SK-N-MC (cell line): ENCODE measurements at regions not wholly inside any gene's neighbourhood (a gene's known extent, or its start where the extent isn't known, plus 50 kb on each side); places are given as distances from the start of the nearest gene placed in this dataset.

ENCODE experiments used
- DNase-seq: peaks from one replicate; pipeline ENCODE4 v3.0.0-alpha.2; 2011; ENCODE audit warnings: low read depth, low spot score
- H3K27ac ChIP-seq: fragments of 200-600 bp; sonication (generic); 2 replicates; pipeline ENCODE4 v1.5.1; 2016; ENCODE audit warnings: mixed run types
- H3K36me3 ChIP-seq: fragments of 200-600 bp; sonication (generic); 2 replicates; pipeline ENCODE4 v1.6.1; 2017; ENCODE audit warnings: antibody characterized with exemption, low read length, mixed read lengths; ENCODE audit not compliant: insufficient read depth
- H3K4me3 ChIP-seq: fragments of 200-600 bp; sonication (generic); 2 replicates; pipeline ENCODE4 v1.5.1; 2016
- H3K9ac ChIP-seq: fragments of 200-600 bp; sonication (generic); 2 replicates; pipeline ENCODE4 v1.8.0; 2017; ENCODE audit warnings: mixed run types, mixed read lengths; ENCODE audit not compliant: insufficient read length
- H3K9me3 ChIP-seq: fragments of 200-600 bp; sonication (generic); 2 replicates; pipeline ENCODE4 v1.6.1; 2017; ENCODE audit warnings: low read depth, mild to moderate bottlenecking, antibody characterized with exemption, low read length, moderate library complexity, mixed read lengths
- EZH2 ChIP-seq: fragments of 200-600 bp; sonication (generic); IDR thresholded peaks from one replicate; pipeline ENCODE4 v1.6.1; 2017; ENCODE audit warnings: antibody characterized with exemption
- FOXP2 ChIP-seq: optimal IDR thresholded peaks from 2 replicates; pipeline ENCODE3; 2011; ENCODE audit warnings: mild to moderate bottlenecking, moderate library complexity; ENCODE audit not compliant: insufficient read depth; ENCODE audit errors: extremely low read length, control extremely low read depth
- POLR2AphosphoS5 ChIP-seq: IDR thresholded peaks from 2 replicates; pipeline ENCODE4 v1.6.1; 2012; ENCODE audit warnings: mild to moderate bottlenecking, low read depth, low read length, borderline replicate concordance

DNA sequence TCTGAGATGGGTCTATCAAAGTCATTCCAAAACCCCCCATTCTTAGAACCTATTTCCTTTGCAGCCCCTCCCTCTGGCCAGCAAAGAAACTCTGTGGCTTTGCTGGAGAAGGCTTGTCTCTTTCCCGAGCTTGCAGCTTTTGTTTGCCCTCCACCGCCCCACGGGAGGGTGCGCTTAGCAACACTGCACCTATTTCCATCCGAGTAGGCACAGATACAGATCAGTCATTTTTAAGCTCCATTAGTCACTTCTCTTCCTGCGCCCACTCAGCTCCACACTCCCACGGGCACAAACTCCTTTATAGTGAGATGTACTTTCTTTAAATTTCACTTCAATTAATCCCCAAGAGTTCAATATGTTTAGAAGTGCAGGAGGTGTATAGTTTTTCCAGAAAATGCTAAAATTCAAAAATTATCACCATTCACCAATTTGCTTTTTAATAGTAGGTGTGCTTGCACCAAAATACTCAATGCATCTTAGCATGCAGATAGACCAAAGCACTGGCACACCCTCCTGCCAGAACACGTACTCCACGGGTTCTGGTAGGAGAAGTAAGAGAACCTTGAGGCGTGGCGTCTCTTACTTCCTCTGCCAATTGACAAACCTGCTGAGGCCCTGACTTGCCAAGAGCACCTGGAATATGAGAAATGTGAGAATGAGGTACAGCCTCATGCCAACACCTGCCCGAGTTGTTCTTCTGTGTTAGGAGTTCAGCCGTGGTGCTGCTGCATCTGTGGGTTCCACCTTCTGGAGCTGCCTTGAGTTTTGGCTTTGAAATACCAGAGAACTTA, 183.7 kb downstream of the TEX29 start:
- no peaks in the 10 kb centered on the region for H3K9me3 ChIP-seq
- TF ChIP-seq EZH2 (no peak), POLR2AphosphoS5 (no peak), FOXP2 (no peak)

DNA sequence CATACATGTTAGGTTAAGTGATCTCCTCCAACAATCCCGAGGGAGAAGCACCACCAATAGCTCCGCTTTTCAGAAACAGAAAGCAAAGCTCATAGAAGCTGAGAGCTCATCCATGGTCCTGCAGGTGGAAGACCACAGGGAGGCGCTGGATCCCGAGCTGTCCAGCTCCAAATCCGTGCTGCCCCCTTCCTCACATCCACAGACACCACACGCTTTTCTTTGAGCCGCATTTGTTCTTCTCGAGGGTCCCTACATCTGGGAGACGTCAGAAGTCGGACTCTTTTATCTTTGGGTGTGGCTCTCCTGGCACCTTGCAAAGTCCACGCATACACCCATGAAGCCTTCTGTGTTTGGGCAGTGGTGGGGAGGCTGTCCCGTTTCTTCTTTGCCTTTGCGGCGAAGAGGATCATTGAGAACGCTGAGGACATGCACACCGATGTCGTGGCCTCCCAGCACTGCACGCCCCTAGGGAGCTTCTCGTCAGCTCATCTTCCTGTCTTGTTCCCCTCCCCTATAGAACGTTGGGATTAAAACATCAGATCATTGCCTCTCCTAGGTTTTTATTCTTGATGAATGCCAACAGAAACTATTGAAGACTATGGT, 184.8 kb downstream of the TEX29 start:
- Histone ChIP-seq H3K9ac (no peak overlapping the region), H3K9me3 (no peaks in the 10 kb centered on the region), H3K27ac (no peak overlapping the region), H3K4me3 (no peak overlapping the region), H3K36me3 (no peaks in the 10 kb centered on the region)
- no peak for DNase-seq
- TF ChIP-seq POLR2AphosphoS5 (no peak), EZH2 (no peak), FOXP2 (no peak)

More for the DNA sequence above, 183.7 kb downstream of the TEX29 start:
- Histone ChIP-seq H3K27ac (no peak overlapping the region), H3K36me3 (no peaks in the 10 kb centered on the region), H3K4me3 (no peak overlapping the region), H3K9ac (no peak overlapping the region)
- DNase-seq = no peak

DNA sequence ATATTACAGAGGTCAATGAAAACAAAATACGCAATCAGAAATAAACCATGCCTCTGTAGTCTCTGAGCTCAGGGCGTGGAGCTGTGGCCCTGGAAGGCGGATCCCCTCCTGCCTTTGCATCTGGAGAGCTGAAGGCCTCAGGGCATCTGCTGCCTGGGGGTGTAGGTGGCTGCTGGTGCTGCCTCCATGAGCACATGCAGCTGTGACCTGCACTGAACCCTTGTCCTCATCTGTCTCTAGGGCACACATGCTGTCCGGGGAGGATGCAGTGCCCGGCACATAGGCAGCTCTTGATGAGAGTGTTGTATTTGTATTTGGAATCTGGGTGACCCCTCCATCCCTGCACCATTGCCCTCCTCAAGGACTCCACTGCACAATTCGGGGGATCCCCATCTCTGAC, 185.7 kb downstream of the TEX29 start:
- H3K9ac ChIP-seq = no peak overlapping the region
- H3K36me3 ChIP-seq = no peaks in the 10 kb centered on the region
- no peak for DNase-seq
- no peak for TF ChIP-seq FOXP2
- TF ChIP-seq EZH2 = no peak
- no peak for TF ChIP-seq POLR2AphosphoS5
- no peak overlapping the region for H3K4me3 ChIP-seq
- no peak overlapping the region for H3K27ac ChIP-seq
- H3K9me3 ChIP-seq = no peaks in the 10 kb centered on the region

DNA sequence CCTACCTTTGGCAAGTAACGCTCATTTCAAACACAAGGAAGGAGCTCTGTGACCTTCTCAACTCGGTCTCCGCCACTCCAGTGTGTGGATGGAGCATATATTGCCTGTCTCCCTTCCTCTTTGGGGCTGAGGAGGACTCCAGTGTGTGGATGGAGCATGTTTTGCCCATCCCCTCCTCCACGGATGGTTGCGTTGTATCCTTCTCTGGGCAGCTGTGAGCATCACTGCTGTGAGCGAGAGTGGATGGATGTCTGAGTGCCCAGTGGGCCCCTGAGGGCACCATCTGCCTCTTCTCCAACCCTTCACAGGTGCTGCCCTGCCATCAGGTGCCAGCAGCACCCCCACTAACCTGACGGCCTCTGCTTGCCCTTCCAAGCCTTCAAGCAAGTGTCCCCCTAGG, 186.2 kb downstream of the TEX29 start:
- DNase-seq = no peak
- Histone ChIP-seq H3K36me3 (no peaks in the 10 kb centered on the region), H3K9me3 (no peaks in the 10 kb centered on the region), H3K27ac (no peak overlapping the region), H3K4me3 (no peak overlapping the region), H3K9ac (no peak overlapping the region)
- TF ChIP-seq POLR2AphosphoS5 = no peak
- TF ChIP-seq EZH2 = no peak
- TF ChIP-seq FOXP2 = no peak

DNA sequence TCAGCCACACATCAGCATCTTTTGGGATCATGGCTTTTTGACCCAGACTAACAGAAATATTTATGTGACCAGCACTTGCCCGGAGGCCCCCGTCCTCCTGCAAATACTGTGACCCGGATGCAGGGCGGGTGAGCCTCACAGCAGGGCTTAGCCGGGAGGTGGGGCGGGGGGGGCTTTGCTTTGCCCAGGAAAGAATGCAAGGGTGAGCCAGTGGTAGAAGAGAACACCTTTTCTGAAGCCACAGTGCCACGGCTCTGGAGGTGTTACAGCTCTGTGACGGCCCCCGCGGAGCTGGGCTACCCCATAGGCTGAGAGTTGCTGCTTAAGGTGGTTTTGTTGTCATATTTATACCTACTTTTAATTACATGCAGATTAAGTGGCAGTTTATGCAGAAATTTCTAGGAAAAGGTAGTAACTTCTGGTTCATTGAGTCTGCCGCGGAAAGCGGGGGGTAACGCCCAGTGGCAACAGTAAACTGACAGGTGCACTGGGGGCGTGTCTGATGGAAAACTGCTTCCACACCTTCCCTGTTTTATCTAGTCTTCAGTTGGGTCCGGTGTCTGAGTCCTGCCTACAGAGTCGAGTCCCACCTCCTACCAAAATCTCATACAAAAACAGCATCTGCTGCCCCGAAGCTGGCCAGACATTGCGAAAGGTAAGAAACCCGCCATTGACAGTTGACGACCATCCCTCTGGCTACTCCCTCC, 187.9 kb downstream of the TEX29 start:
- Histone ChIP-seq H3K9me3 (no peaks in the 10 kb centered on the region), H3K36me3 (no peaks in the 10 kb centered on the region), H3K4me3 (no peak overlapping the region), H3K27ac (no peak overlapping the region), H3K9ac (no peak overlapping the region)
- no peak for TF ChIP-seq POLR2AphosphoS5
- TF ChIP-seq FOXP2 = no peak
- no peak for TF ChIP-seq EZH2
- DNase-seq = no peak

DNA sequence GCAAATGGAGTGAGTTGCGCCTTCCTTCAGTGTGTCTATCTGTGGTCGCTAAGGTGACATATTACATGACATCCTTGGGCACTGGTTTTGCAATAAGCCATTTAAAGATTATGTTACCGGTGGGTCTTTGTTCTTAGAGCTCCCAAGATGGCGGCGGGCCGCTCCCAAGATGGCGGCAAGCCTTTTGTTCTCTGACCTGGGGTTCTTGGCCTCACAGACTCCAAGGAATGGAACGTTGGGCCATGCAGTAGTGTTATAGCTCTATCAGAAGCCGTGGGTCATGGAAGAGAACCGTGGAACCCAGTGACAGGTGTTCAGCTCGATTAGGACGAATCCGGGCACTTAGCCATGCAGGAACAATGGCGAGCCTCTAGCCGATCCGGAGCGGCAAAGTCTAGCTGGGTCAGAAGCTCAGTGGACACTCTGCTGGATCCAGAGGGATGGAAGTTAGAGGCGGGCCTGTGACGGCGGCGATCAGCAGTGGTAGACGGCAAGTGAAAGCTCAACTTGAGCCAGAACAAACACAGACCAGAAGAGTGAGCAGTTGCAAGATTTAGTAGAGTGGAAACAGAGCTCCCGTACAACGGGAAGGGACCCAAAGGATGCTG, 188.6 kb downstream of the TEX29 start:
- H3K4me3 ChIP-seq = no peak overlapping the region

DNA sequence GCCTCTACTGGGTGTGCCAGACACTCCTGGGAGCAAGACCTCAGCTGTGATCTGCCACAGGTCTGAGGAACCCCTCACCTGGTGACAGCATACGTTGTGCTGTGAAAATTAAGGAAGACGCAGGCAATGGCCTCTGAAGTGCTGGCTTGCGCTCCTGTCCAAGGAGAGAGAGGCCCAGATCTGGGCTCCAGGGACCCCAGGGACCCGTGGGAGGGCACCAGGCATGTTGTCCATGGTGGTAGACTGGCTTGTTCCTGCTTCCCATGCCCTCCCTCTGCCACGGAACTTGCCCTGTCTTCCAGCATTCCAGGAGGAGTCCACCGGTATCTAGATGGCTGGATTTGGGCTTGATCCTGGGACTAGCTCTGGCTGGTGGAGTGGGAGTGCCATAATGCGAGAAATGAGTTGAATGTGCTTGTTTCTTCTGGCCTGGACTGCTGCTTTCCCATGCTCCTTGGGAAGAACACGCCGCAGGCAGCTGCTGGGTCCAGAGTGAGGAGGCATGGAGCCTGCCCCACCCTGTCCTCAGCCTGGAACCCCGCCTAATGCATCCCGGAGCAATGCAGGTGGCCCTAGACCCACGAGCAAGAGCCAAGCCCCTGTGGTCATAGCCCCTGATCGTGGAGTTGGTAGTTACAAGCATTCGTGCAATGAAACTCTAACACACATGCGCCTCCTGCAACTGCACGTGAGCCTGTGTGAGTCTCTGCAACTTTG, 190.2 kb downstream of the TEX29 start:
- no peak overlapping the region for H3K9ac ChIP-seq
- DNase-seq = no peak
- no peak overlapping the region for H3K4me3 ChIP-seq
- H3K27ac ChIP-seq = no peak overlapping the region
- no peaks in the 10 kb centered on the region for H3K36me3 ChIP-seq
- TF ChIP-seq POLR2AphosphoS5 (no peak), FOXP2 (no peak), EZH2 (no peak)
- no peaks in the 10 kb centered on the region for H3K9me3 ChIP-seq

More for the DNA sequence above, 188.6 kb downstream of the TEX29 start:
- no peak for DNase-seq
- Histone ChIP-seq H3K9ac (no peak overlapping the region), H3K36me3 (no peaks in the 10 kb centered on the region), H3K27ac (no peak overlapping the region), H3K9me3 (no peaks in the 10 kb centered on the region)
- no peak for TF ChIP-seq POLR2AphosphoS5
- TF ChIP-seq FOXP2 = no peak
- TF ChIP-seq EZH2 = no peak

DNA sequence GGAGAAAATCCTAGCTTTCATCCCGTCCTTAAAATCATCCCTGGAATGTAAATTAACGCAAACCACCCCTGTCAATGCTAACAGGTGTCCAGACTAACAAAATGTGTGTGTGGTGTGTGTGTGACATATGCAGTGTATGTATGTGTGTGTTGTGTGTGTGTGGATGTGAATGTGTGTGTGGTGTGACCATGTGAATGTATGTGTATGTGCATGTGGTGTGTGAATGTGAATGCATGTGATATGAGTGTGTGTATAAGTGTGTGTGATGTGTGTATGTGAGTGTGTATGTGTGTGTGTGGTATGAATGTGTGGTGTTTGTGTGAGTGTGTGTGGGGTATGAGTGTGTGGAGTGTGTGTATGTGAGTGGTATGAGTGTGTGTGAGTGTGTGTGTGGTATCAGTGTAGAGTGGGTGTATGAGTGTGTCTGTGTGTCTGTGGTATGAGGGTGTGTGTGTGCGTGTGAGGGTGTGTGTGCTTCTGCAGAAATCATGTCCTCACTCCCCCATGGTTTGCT, 190.8 kb downstream of the TEX29 start:
- H3K27ac ChIP-seq = no peak overlapping the region
- no peaks in the 10 kb centered on the region for H3K9me3 ChIP-seq
- H3K4me3 ChIP-seq = no peak overlapping the region
- DNase-seq = no peak
- no peak for TF ChIP-seq POLR2AphosphoS5
- no peak for TF ChIP-seq FOXP2
- TF ChIP-seq EZH2 = no peak
- H3K36me3 ChIP-seq = no peaks in the 10 kb centered on the region
- no peak overlapping the region for H3K9ac ChIP-seq
